ENCODE measurements at regions not wholly inside any gene's neighbourhood (a gene's known extent, or its start where the extent isn't known, plus 50 kb on each side); places are given as distances from the start of the nearest gene placed in this dataset.

- no peak for TF ChIP-seq EZH2phosphoT487 (IDR thresholded peaks at IDR 0.05; ENCODE audit: borderline replicate concordance, low read depth)
- TF ChIP-seq CTCF (IDR thresholded peaks at IDR 0.05), result no peak
- TF ChIP-seq POLR2AphosphoS5 (IDR thresholded peaks at IDR 0.05; ENCODE audit: low read depth, low read length), result no peak
- no peak for TF ChIP-seq NRF1 (IDR thresholded peaks at IDR 0.05; ENCODE audit: low read depth, low read length)
- TF ChIP-seq EP300 (IDR thresholded peaks at IDR 0.05; ENCODE audit: borderline replicate concordance in 1 of 2, low read depth in 1 of 2, low read length in 1 of 2), result no peak
- no peak for TF ChIP-seq CHD2 (IDR thresholded peaks at IDR 0.05; ENCODE audit: low read length, partially characterized antibody)
- no peak for TF ChIP-seq TCF12 (IDR thresholded peaks at IDR 0.05)
These were observed 77.1 kb upstream of the FUT8 start for GRCh38 chr14:65335411-65335947.

All from SK-N-SH (cell line).